MM.1S (cell line): ENCODE measurements at regions not wholly inside any gene's neighbourhood (a gene's known extent, or its start where the extent isn't known, plus 50 kb on each side); places are given as distances from the start of the nearest gene placed in this dataset.
"Not testable (repeated sequence)": the region's sequence is repeated elsewhere in the genome, so short reads cannot be mapped to it uniquely, and the experiment has no call there.

Experiments
- DNase-seq: peaks from one replicate; pipeline ENCODE4 v3.0.0-alpha.2; 2015
- H2AFZ ChIP-seq: fragments of 300-600 bp; sonication (generic); 2 replicates; pipeline ENCODE4 v1.6.0; 2016; ENCODE audit warnings: antibody characterized with exemption, low read length
- H3F3A ChIP-seq: fragments of 300-600 bp; sonication (generic); 2 replicates; pipeline ENCODE4 v1.6.1; 2016; ENCODE audit warnings: mild to moderate bottlenecking, antibody characterized with exemption, low read length, moderate library complexity, mixed read lengths; ENCODE audit not compliant: insufficient read depth
- H3K27ac ChIP-seq: fragments of 300-600 bp; sonication (generic); 2 replicates; pipeline ENCODE4 v1.5.1; 2016; ENCODE audit warnings: mild to moderate bottlenecking, low read length
- H3K27me3 ChIP-seq: fragments of 300-600 bp; sonication (generic); replicated peaks from 2 replicates; pipeline ENCODE4 v1.6.0; 2016; ENCODE audit warnings: low read length; ENCODE audit not compliant: insufficient read depth
- H3K36me3 ChIP-seq: fragments of 300-600 bp; sonication (generic); replicated peaks from 2 replicates; pipeline ENCODE4 v1.6.1; 2016; ENCODE audit warnings: mild to moderate bottlenecking, low read length, mixed read lengths; ENCODE audit not compliant: insufficient read depth
- H3K4me1 ChIP-seq: fragments of 300-600 bp; sonication (generic); 2 replicates; pipeline ENCODE4 v1.6.1; 2016; ENCODE audit warnings: low read length, mixed read lengths
- H3K4me2 ChIP-seq: fragments of 300-600 bp; sonication (generic); 2 replicates; pipeline ENCODE4 v1.6.0; 2016; ENCODE audit warnings: low read depth, low read length
- H3K4me3 ChIP-seq: fragments of 300-600 bp; sonication (generic); 2 replicates; pipeline ENCODE4 v1.5.1; 2016; ENCODE audit warnings: low read length, mixed read lengths
- H3K79me2 ChIP-seq: fragments of 300-600 bp; sonication (generic); 2 replicates; pipeline ENCODE4 v1.6.1; 2016; ENCODE audit warnings: mixed run types, low read length, mixed read lengths
- H3K9ac ChIP-seq: fragments of 300-600 bp; sonication (generic); 2 replicates; pipeline ENCODE4 v1.6.1; 2016; ENCODE audit warnings: low read length, mixed read lengths
- H3K9me2 ChIP-seq: fragments of 300-600 bp; sonication (generic); replicated peaks from 2 replicates; pipeline ENCODE4 v1.6.1; 2016; ENCODE audit warnings: mild to moderate bottlenecking, low read length, mixed read lengths; ENCODE audit not compliant: insufficient read depth
- H3K9me3 ChIP-seq: fragments of 300-600 bp; sonication (generic); replicated peaks from 2 replicates; pipeline ENCODE4 v1.6.1; 2016; ENCODE audit warnings: mild to moderate bottlenecking, low read length, mixed read lengths; ENCODE audit not compliant: insufficient read depth
- H4K20me1 ChIP-seq: fragments of 300-600 bp; sonication (generic); 2 replicates; pipeline ENCODE4 v1.6.1; 2016; ENCODE audit warnings: mild to moderate bottlenecking, low read length, moderate library complexity, mixed read lengths; ENCODE audit not compliant: insufficient read depth
- CTCF ChIP-seq: fragments of 300-600 bp; sonication (generic); IDR thresholded peaks from 2 replicates; pipeline ENCODE4 v1.5.1; 2016; ENCODE audit warnings: antibody characterized with exemption, low read length, mixed read lengths
- EZH2 ChIP-seq: fragments of 300-600 bp; sonication (generic); optimal IDR thresholded peaks from 2 replicates; pipeline ENCODE3; 2017; ENCODE audit warnings: low read depth, mild to moderate bottlenecking, antibody characterized with exemption, low read length, mixed read lengths
- EZH2phosphoT487 ChIP-seq: fragments of 300-600 bp; sonication (generic); IDR thresholded peaks from 2 replicates; pipeline ENCODE4 v1.6.1; 2018; ENCODE audit warnings: antibody characterized with exemption, low read length

- no peak overlapping the region for H2AFZ ChIP-seq
- H3K9me3 ChIP-seq = no peaks in the 10 kb centered on the region
- H3K4me3 ChIP-seq = no peak overlapping the region
- H3K9me2 ChIP-seq = no peaks in the 10 kb centered on the region
- no peak for TF ChIP-seq CTCF
- no peak for TF ChIP-seq EZH2phosphoT487
- no peak for TF ChIP-seq EZH2
- peaks cover 26% of the 10 kb centered on the region for H3K4me1 ChIP-seq
- H3K79me2 ChIP-seq = no peaks in the 10 kb centered on the region
- H3K9ac ChIP-seq = no peak overlapping the region
- no peaks in the 10 kb centered on the region for H4K20me1 ChIP-seq
- peaks cover 10% of the 10 kb centered on the region for H3F3A ChIP-seq
- no peak overlapping the region for H3K27ac ChIP-seq
- H3K4me2 ChIP-seq = no peak overlapping the region
- DNase-seq = no peak
- no peaks in the 10 kb centered on the region for H3K36me3 ChIP-seq
- no peaks in the 10 kb centered on the region for H3K27me3 ChIP-seq
Measured at GRCh38 chr20:53731595-53731994, 138.0 kb upstream of the ZNF217 start.

DNA sequence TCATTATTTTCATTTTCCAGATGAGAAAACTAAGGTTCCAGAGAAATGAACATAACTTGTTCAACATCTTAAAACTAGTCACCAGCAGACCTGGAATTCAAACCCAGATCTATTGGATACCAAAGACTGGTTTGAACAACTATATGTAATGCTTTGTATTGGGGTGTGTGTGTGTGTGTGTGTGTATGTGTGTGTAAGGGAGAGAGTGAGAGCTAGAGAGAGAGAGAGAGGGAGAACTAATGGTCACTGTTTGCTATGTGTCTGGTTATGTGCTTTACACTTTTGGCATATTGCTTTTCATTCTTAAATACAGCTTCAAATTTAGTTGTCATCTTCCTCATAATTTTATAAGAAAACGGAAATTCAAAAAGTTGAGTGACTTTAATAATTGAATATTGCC, 134.7 kb upstream of the ZNF217 start:
- Histone ChIP-seq H3K27me3 (no peaks in the 10 kb centered on the region), H3K9ac (no peak overlapping the region), H3K36me3 (no peaks in the 10 kb centered on the region), H3K79me2 (no peaks in the 10 kb centered on the region), H3K4me1 (peaks cover 13% of the 10 kb centered on the region), H3K9me3 (no peaks in the 10 kb centered on the region), H3K9me2 (no peaks in the 10 kb centered on the region), H4K20me1 (no peaks in the 10 kb centered on the region), H3K4me3 (no peak overlapping the region), H2AFZ (no peak overlapping the region), H3K27ac (no peak overlapping the region), H3F3A (no peaks in the 10 kb centered on the region), H3K4me2 (no peak overlapping the region)
- TF ChIP-seq CTCF (no peak), EZH2 (no peak), EZH2phosphoT487 (no peak)
- DNase-seq = no peak

GRCh38 chr20:53727239-53727638, 133.6 kb upstream of the ZNF217 start:
- not testable (repeated sequence) for H3F3A ChIP-seq, H3K4me3 ChIP-seq, H3K9me2 ChIP-seq, DNase-seq, H4K20me1 ChIP-seq, H3K27ac ChIP-seq, H3K9ac ChIP-seq, H2AFZ ChIP-seq, H3K4me2 ChIP-seq, H3K79me2 ChIP-seq, H3K9me3 ChIP-seq, H3K27me3 ChIP-seq, H3K36me3 ChIP-seq
- H3K4me1 ChIP-seq = peaks cover 13% of the 10 kb centered on the region

- H3K4me1 ChIP-seq = peaks cover 15% of the 10 kb centered on the region
- H3K36me3 ChIP-seq = no peaks in the 10 kb centered on the region
- H3K27me3 ChIP-seq = no peaks in the 10 kb centered on the region
- no peaks in the 10 kb centered on the region for H3F3A ChIP-seq
- no peak for DNase-seq
- no peaks in the 10 kb centered on the region for H3K79me2 ChIP-seq
- H3K9me3 ChIP-seq = no peaks in the 10 kb centered on the region
- H3K9ac ChIP-seq = no peak overlapping the region
- H4K20me1 ChIP-seq = no peaks in the 10 kb centered on the region
- no peak overlapping the region for H3K4me3 ChIP-seq
- no peaks in the 10 kb centered on the region for H3K9me2 ChIP-seq
- no peak overlapping the region for H3K27ac ChIP-seq
- no peak overlapping the region for H2AFZ ChIP-seq
- TF ChIP-seq CTCF (no peak), EZH2phosphoT487 (no peak), EZH2 (no peak)
- H3K4me2 ChIP-seq = no peak overlapping the region
Measured at GRCh38 chr20:53725575-53725970, 131.9 kb upstream of the ZNF217 start.
